ENCODE measurements at regions not wholly inside any gene's neighbourhood (a gene's known extent, or its start where the extent isn't known, plus 50 kb on each side); places are given as distances from the start of the nearest gene placed in this dataset.

GRCh38 chr2:237156857-237157779 is 71.4 kb downstream of the COPS8 start:
- H4K20me1 ChIP-seq (ENCODE audit: insufficient read depth) = no peaks in the 10 kb centered on the region
- no peaks in the 10 kb centered on the region for H3K36me3 ChIP-seq (ENCODE audit: insufficient read depth)
- TF ChIP-seq CTCF (conservative IDR thresholded peaks at IDR 0.05; ENCODE audit: low read depth, low read length) = no peak
- H2AFZ ChIP-seq (ENCODE audit: low read depth) = no peak overlapping the region
- no peaks in the 10 kb centered on the region for H3K79me2 ChIP-seq (ENCODE audit: insufficient read depth, low read depth)
- no peak overlapping the region for H3K4me3 ChIP-seq (IDR thresholded peaks at IDR 0.05; ENCODE audit: insufficient read depth, low read depth, low read length)
- H3K4me2 ChIP-seq = no peak overlapping the region
- peaks cover 21% of the 10 kb centered on the region for H3K4me1 ChIP-seq (ENCODE audit: low read depth, poor library complexity, severe bottlenecking)
- no peaks in the 10 kb centered on the region for H3K27me3 ChIP-seq (ENCODE audit: insufficient read depth, low read depth)
- H3K9ac ChIP-seq = no peak overlapping the region
- no peak overlapping the region for H3K27ac ChIP-seq

GRCh38 chr2:237157780-237158102 is 72.1 kb downstream of the COPS8 start:
- Histone ChIP-seq H3K4me2 (no peak overlapping the region), H3K9ac (no peak overlapping the region), H4K20me1 (ENCODE audit: insufficient read depth) (no peaks in the 10 kb centered on the region), H3K27ac (no peak overlapping the region), H3K4me3 (IDR thresholded peaks at IDR 0.05; ENCODE audit: insufficient read depth, low read depth, low read length) (no peak overlapping the region), H3K27me3 (ENCODE audit: insufficient read depth, low read depth) (no peaks in the 10 kb centered on the region), H2AFZ (ENCODE audit: low read depth) (no peak overlapping the region), H3K36me3 (ENCODE audit: insufficient read depth) (no peaks in the 10 kb centered on the region), H3K79me2 (ENCODE audit: insufficient read depth, low read depth) (no peaks in the 10 kb centered on the region), H3K4me1 (ENCODE audit: low read depth, poor library complexity, severe bottlenecking) (peaks cover 21% of the 10 kb centered on the region)
- TF ChIP-seq CTCF (conservative IDR thresholded peaks at IDR 0.05; ENCODE audit: low read depth, low read length) = no peak

- Histone ChIP-seq H3K9ac (no peak overlapping the region), H3K4me3 (IDR thresholded peaks at IDR 0.05; ENCODE audit: insufficient read depth, low read depth, low read length) (no peak overlapping the region), H2AFZ (ENCODE audit: low read depth) (no peak overlapping the region), H4K20me1 (ENCODE audit: insufficient read depth) (no peaks in the 10 kb centered on the region), H3K27ac (no peak overlapping the region), H3K4me2 (no peak overlapping the region), H3K4me1 (ENCODE audit: low read depth, poor library complexity, severe bottlenecking) (peaks cover 21% of the 10 kb centered on the region), H3K27me3 (ENCODE audit: insufficient read depth, low read depth) (no peaks in the 10 kb centered on the region), H3K79me2 (ENCODE audit: insufficient read depth, low read depth) (no peaks in the 10 kb centered on the region), H3K36me3 (ENCODE audit: insufficient read depth) (no peaks in the 10 kb centered on the region)
- TF ChIP-seq CTCF (conservative IDR thresholded peaks at IDR 0.05; ENCODE audit: low read depth, low read length) = no peak
These were observed 72.5 kb downstream of the COPS8 start for GRCh38 chr2:237158194-237158593.

- Histone ChIP-seq H3K4me1 (ENCODE audit: low read depth, poor library complexity, severe bottlenecking) (peaks cover 21% of the 10 kb centered on the region), H3K27me3 (ENCODE audit: insufficient read depth, low read depth) (no peaks in the 10 kb centered on the region), H3K9ac (no peak overlapping the region), H3K36me3 (ENCODE audit: insufficient read depth) (no peaks in the 10 kb centered on the region), H2AFZ (ENCODE audit: low read depth) (no peak overlapping the region), H3K4me2 (no peak overlapping the region), H3K27ac (no peak overlapping the region), H3K79me2 (ENCODE audit: insufficient read depth, low read depth) (no peaks in the 10 kb centered on the region), H4K20me1 (ENCODE audit: insufficient read depth) (no peaks in the 10 kb centered on the region), H3K4me3 (IDR thresholded peaks at IDR 0.05; ENCODE audit: insufficient read depth, low read depth, low read length) (no peak overlapping the region)
- TF ChIP-seq CTCF (conservative IDR thresholded peaks at IDR 0.05; ENCODE audit: low read depth, low read length) = no peak
These were observed 73.6 kb downstream of the COPS8 start for GRCh38 chr2:237159006-237159911.

Measured in KMS-11 (cell line).